PC-9 (cell line): ENCODE measurements at regions not wholly inside any gene's neighbourhood (a gene's known extent, or its start where the extent isn't known, plus 50 kb on each side); places are given as distances from the start of the nearest gene placed in this dataset.

ENCODE experiments used
- BruUV-seq: library from RNA; stranded (reverse); fragments of 400-500 nt; replicated peaks from 2 replicates; lab custom pipeline; 2021; lab: Mats Ljungman, UMichigan
- CTCF ChIA-PET: fragments of 300-600 bp; sonication (Branson Sonifier 250); formaldehyde crosslinking; loops from one replicate; lab custom pipeline; 2022; ENCODE audit warnings: antibody characterized with exemption; lab: Charles Lee
- POLR2A ChIA-PET: fragments of 300-600 bp; sonication (Branson Sonifier 250); formaldehyde crosslinking; loops from one replicate; lab custom pipeline; 2022; ENCODE audit warnings: antibody characterized with exemption; ENCODE audit not compliant: unreplicated experiment; lab: Charles Lee
- DNase-seq, 2 experiments: peaks; one replicate each; pipeline versions ENCODE4 v3.0.0 to v3.0.0-alpha.2; 2015 to 2022; ENCODE audit warnings: mixed read lengths in 1 of 2
- H2AFZ ChIP-seq: fragments of 200-600 bp; sonication (generic); 2 replicates; pipeline ENCODE4 v1.8.1; 2017; ENCODE audit warnings: antibody characterized with exemption
- H3F3A ChIP-seq: fragments of 200-600 bp; sonication (generic); 2 replicates; pipeline ENCODE4 v1.8.1; 2017; ENCODE audit warnings: antibody characterized with exemption, mild to moderate bottlenecking, low read depth; ENCODE audit not compliant: insufficient read depth
- H3K27ac ChIP-seq: fragments of 200-600 bp; sonication (generic); 2 replicates; pipeline ENCODE4 v1.6.1; 2016; ENCODE audit warnings: mixed run types
- H3K27me3 ChIP-seq: fragments of 200-600 bp; sonication (generic); 2 replicates; pipeline ENCODE4 v1.6.1; 2016; ENCODE audit warnings: low read depth, mixed run types; ENCODE audit not compliant: insufficient read depth
- H3K36me3 ChIP-seq: fragments of 200-600 bp; sonication (generic); 2 replicates; pipeline ENCODE4 v1.6.1; 2016; ENCODE audit warnings: low read depth, mixed run types
- H3K4me1 ChIP-seq: fragments of 200-600 bp; sonication (generic); replicated peaks from 2 replicates; pipeline ENCODE4 v1.6.1; 2016; ENCODE audit warnings: mixed run types; ENCODE audit not compliant: insufficient read depth
- H3K4me2 ChIP-seq: fragments of 200-600 bp; sonication (generic); 2 replicates; pipeline ENCODE4 v1.6.1; 2017; ENCODE audit warnings: mixed run types
- H3K4me3 ChIP-seq: fragments of 200-600 bp; sonication (generic); 2 replicates; pipeline ENCODE4 v1.6.1; 2016; ENCODE audit warnings: mixed run types
- H3K79me2 ChIP-seq: fragments of 200-600 bp; sonication (generic); 2 replicates; pipeline ENCODE4 v1.6.1; 2017; ENCODE audit warnings: low read depth, mixed run types
- H3K9me2 ChIP-seq: fragments of 200-600 bp; sonication (generic); 2 replicates; pipeline ENCODE4 v1.8.1; 2017; ENCODE audit warnings: mild to moderate bottlenecking; ENCODE audit not compliant: insufficient read depth
- H3K9me3 ChIP-seq: fragments of 200-600 bp; sonication (generic); 2 replicates; pipeline ENCODE4 v1.8.1; 2016; ENCODE audit warnings: low read depth; ENCODE audit not compliant: insufficient read depth
- H4K20me1 ChIP-seq: fragments of 200-600 bp; sonication (generic); 2 replicates; pipeline ENCODE4 v1.8.1; 2017; ENCODE audit not compliant: insufficient read depth
- EZH2 ChIP-seq: fragments of 200-600 bp; sonication (generic); IDR thresholded peaks from 2 replicates; pipeline ENCODE4 v1.8.0; 2017; ENCODE audit warnings: antibody characterized with exemption, low read depth
- intact Hi-C: fragments of 100-400 bp; cut with micrococcal nuclease; formaldehyde crosslinking; loops from one replicate; pipeline ENCODE4 v1.10.0; 2022; ENCODE audit not compliant: unreplicated experiment
- TF ChIP-seq, protein P1 (sequence below): fragments of 200-600 bp; sonication (generic); conservative IDR thresholded peaks from 2 replicates; pipeline ENCODE4 v1.6.1; 2017; ENCODE audit warnings: mixed run types, antibody characterized with exemption, mild to moderate bottlenecking, moderate library complexity

DNA sequence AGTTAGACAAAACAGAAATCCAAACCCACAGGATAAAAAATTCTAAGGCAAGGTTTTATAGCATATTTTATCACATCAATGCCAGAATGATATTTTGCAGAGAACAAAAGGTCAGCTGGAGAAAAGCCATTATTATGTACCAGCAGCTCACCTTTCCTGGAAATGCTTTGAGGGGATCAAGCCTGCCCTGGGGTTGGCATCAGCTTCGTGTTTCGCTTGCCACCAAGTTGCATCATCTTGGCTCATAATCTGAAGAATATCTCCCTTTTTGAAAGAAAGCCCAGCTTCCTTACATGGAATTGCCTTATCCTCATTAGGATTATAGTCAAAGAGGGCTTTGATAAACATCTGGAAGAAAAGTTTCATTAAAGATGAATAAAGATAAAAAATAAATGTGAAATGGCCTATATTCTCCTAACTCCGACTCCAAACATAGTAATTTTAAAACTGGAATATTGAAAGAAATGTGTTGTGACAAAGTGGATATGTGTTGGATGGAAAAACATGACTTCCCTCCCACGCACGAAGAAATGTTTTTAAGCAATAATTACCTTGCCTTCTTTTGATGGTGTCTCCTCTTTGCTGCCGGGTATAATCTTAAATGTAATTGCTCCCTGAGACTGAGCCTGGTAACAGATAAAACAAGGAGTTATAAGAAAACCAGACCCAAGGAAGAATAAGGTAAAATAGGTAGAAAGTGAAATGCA is 121.3 kb upstream of the ODAD2 start:
- H3K9me2 ChIP-seq = no peaks in the 10 kb centered on the region
- no peaks in the 10 kb centered on the region for H3K4me1 ChIP-seq
- no peak for TF ChIP-seq EZH2
- TF ChIP-seq, protein P1, sequence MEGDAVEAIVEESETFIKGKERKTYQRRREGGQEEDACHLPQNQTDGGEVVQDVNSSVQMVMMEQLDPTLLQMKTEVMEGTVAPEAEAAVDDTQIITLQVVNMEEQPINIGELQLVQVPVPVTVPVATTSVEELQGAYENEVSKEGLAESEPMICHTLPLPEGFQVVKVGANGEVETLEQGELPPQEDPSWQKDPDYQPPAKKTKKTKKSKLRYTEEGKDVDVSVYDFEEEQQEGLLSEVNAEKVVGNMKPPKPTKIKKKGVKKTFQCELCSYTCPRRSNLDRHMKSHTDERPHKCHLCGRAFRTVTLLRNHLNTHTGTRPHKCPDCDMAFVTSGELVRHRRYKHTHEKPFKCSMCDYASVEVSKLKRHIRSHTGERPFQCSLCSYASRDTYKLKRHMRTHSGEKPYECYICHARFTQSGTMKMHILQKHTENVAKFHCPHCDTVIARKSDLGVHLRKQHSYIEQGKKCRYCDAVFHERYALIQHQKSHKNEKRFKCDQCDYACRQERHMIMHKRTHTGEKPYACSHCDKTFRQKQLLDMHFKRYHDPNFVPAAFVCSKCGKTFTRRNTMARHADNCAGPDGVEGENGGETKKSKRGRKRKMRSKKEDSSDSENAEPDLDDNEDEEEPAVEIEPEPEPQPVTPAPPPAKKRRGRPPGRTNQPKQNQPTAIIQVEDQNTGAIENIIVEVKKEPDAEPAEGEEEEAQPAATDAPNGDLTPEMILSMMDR = no peak
- H2AFZ ChIP-seq = no peak overlapping the region
- ChIA-PET CTCF (no interaction called here), POLR2A (no interaction called here)
- H3K27ac ChIP-seq = no peak overlapping the region
- no peaks in the 10 kb centered on the region for H3K36me3 ChIP-seq
- H3K4me3 ChIP-seq = no peak overlapping the region
- intact Hi-C loops = no loop called here
- no peaks in the 10 kb centered on the region for H3K27me3 ChIP-seq
- H3K4me2 ChIP-seq = no peak overlapping the region
- H3K79me2 ChIP-seq = no peaks in the 10 kb centered on the region
- H3K9me3 ChIP-seq = no peaks in the 10 kb centered on the region
- no peaks in the 10 kb centered on the region for H4K20me1 ChIP-seq
- no peak for DNase-seq
- BruUV-seq = no TSS peak
- no peaks in the 10 kb centered on the region for H3F3A ChIP-seq

DNA sequence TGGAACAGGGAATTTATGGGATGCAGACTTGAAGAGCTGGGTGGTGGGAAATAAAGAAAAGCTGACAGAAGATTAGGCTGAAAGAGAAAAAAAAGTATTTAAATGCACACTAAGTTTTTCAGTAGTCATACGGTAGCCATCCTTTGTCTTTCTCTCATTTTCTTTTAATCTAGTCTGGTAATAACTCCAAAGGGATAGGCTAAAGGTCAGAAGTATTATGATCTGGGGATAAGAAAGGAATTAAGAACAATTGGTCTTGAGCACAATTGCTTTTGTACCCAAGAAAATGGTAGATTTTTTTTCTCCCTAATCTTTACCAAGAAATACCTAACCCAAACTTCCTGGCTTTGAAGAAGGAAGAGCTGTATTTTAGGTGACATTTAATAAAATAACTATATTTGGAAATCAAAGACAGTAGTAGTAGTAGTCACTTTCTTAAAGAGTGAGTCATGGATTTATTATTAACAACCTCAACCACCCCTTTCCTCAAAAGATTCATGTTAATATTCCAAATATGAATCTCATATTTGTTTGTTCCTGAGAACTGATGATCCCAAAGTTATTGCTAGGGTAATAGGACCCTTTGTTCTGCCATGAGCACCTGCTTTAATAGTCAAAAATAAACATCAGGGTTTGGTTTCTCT is 120.2 kb upstream of the ODAD2 start:
- POLR2A ChIA-PET = no interaction called here
- no peaks in the 10 kb centered on the region for H3F3A ChIP-seq
- H4K20me1 ChIP-seq = no peaks in the 10 kb centered on the region
- no peaks in the 10 kb centered on the region for H3K4me1 ChIP-seq
- no peak overlapping the region for H2AFZ ChIP-seq
- H3K27ac ChIP-seq = no peak overlapping the region
- DNase-seq = no peak
- H3K36me3 ChIP-seq = no peaks in the 10 kb centered on the region
- CTCF ChIA-PET = no interaction called here
- no peaks in the 10 kb centered on the region for H3K79me2 ChIP-seq
- H3K27me3 ChIP-seq = no peaks in the 10 kb centered on the region
- no TSS peak for BruUV-seq
- intact Hi-C loops = no loop called here
- no peaks in the 10 kb centered on the region for H3K9me3 ChIP-seq
- H3K4me2 ChIP-seq = no peak overlapping the region
- H3K9me2 ChIP-seq = no peaks in the 10 kb centered on the region
- no peak for TF ChIP-seq EZH2
- TF ChIP-seq, protein P1 = no peak
- no peak overlapping the region for H3K4me3 ChIP-seq

DNA sequence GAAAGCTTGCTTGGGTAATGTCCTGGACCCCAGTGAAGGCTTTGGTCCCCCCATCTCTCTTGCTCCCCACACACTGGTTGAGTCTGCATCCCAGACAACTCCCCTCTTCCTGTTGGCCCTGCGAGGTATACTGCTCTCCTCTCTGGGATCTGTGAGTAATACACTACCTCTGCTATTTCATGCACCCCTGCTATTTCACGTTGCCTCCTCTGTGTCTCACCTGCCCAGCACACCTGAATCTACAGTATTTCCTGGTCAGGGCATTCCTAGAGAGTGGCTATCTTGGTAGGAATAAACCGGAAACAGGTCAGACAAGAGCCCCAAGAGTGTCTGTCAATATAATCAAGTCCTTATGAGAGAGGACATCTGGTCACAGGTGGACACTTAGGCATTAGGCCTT is 114.3 kb upstream of the ODAD2 start:
- no peaks in the 10 kb centered on the region for H3K9me3 ChIP-seq
- no peaks in the 10 kb centered on the region for H3K27me3 ChIP-seq
- H3K36me3 ChIP-seq = no peaks in the 10 kb centered on the region
- no TSS peak for BruUV-seq
- H4K20me1 ChIP-seq = no peaks in the 10 kb centered on the region
- ChIA-PET POLR2A (interaction anchor here (0.6 kb wide), 1 partner anchor 270 kb away, joined by 7 read pairs; no protein-coding TSS in a partner anchor), CTCF (no interaction called here)
- H3K4me2 ChIP-seq = no peak overlapping the region
- H3K4me3 ChIP-seq = no peak overlapping the region
- no peaks in the 10 kb centered on the region for H3F3A ChIP-seq
- H3K9me2 ChIP-seq = no peaks in the 10 kb centered on the region
- no peak for DNase-seq
- H2AFZ ChIP-seq = no peak overlapping the region
- H3K79me2 ChIP-seq = no peaks in the 10 kb centered on the region
- H3K4me1 ChIP-seq = no peaks in the 10 kb centered on the region
- intact Hi-C loops = no loop called here
- TF ChIP-seq, protein P1 = no peak
- no peak for TF ChIP-seq EZH2
- H3K27ac ChIP-seq = no peak overlapping the region
